HEK293 (cell line): ENCODE measurements at regions not wholly inside any gene's neighbourhood (a gene's known extent, or its start where the extent isn't known, plus 50 kb on each side); places are given as distances from the start of the nearest gene placed in this dataset.

Source experiments
- CTCF ChIP-seq: fragments of 450-650 bp; formaldehyde crosslinking; IDR thresholded peaks from 2 replicates; pipeline ENCODE4 v1.5.1; 2016; ENCODE audit warnings: missing biosample characterization, missing genetic modification characterization
- TCF7L2 ChIP-seq: IDR thresholded peaks from 2 replicates; pipeline ENCODE4 v1.6.1; 2011; ENCODE audit warnings: low read depth, mild to moderate bottlenecking, inconsistent platforms, low read length, moderate library complexity, borderline replicate concordance
- ZNF174 ChIP-seq: fragments of 450-650 bp; formaldehyde crosslinking; IDR thresholded peaks from 2 replicates; pipeline ENCODE4 v1.5.0; 2017; ENCODE audit warnings: missing biosample characterization, mild to moderate bottlenecking, missing genetic modification characterization
- ZNF362 ChIP-seq: fragments of 450-650 bp; formaldehyde crosslinking; IDR thresholded peaks from 2 replicates; pipeline ENCODE4 v1.5.1; 2016; ENCODE audit warnings: missing biosample characterization, missing genetic modification characterization
- ZNF416 ChIP-seq: fragments of 450-650 bp; formaldehyde crosslinking; IDR thresholded peaks from 2 replicates; pipeline ENCODE4 v1.5.1; 2016; ENCODE audit warnings: missing biosample characterization, missing genetic modification characterization
- ZNF510 ChIP-seq: fragments of 450-650 bp; formaldehyde crosslinking; IDR thresholded peaks from 2 replicates; pipeline ENCODE4 v1.5.1; 2018; ENCODE audit warnings: mild to moderate bottlenecking, missing genetic modification characterization, missing biosample characterization; ENCODE audit not compliant: insufficient replicate concordance

- TF ChIP-seq ZNF416 (tag by site-specific recombination): no peak
- no peak for TF ChIP-seq CTCF (tag by site-specific recombination)
- no peak for TF ChIP-seq ZNF174 (tag by site-specific recombination)
- TF ChIP-seq ZNF362 (tag by site-specific recombination): no peak
- TF ChIP-seq ZNF510: no peak
- TF ChIP-seq TCF7L2: no peak
These were observed 223.6 kb downstream of the CETN3 start for GRCh38 chr5:90185897-90186468.
